ENCODE measurements at regions not wholly inside any gene's neighbourhood (a gene's known extent, or its start where the extent isn't known, plus 50 kb on each side); places are given as distances from the start of the nearest gene placed in this dataset.

GRCh38 chr2:150417278-150417677 is 70.2 kb downstream of the RND3 start:
- no peaks in the 10 kb centered on the region for H3K27me3 ChIP-seq
- no peak overlapping the region for H3K4me3 ChIP-seq (ENCODE audit: low read depth, low read length)
- TF ChIP-seq CTCF (IDR thresholded peaks at IDR 0.05; ENCODE audit: low read depth, low read length), result no peak
- H3K36me3 ChIP-seq, result no peaks in the 10 kb centered on the region
- no peaks in the 10 kb centered on the region for H3K4me1 ChIP-seq
- no peak for DNase-seq
- H3K9me3 ChIP-seq, result no peaks in the 10 kb centered on the region

GRCh38 chr2:150415022-150415421 is 72.4 kb downstream of the RND3 start:
- no peak for DNase-seq
- TF ChIP-seq CTCF (IDR thresholded peaks at IDR 0.05; ENCODE audit: low read depth, low read length), result no peak
- Histone ChIP-seq H3K4me3 (ENCODE audit: low read depth, low read length) (no peak overlapping the region), H3K27me3 (no peaks in the 10 kb centered on the region), H3K9me3 (no peaks in the 10 kb centered on the region), H3K36me3 (no peaks in the 10 kb centered on the region), H3K4me1 (no peaks in the 10 kb centered on the region)

- Histone ChIP-seq H3K4me3 (ENCODE audit: low read depth, low read length) (no peak overlapping the region), H3K9me3 (no peaks in the 10 kb centered on the region), H3K4me1 (no peaks in the 10 kb centered on the region), H3K27me3 (no peaks in the 10 kb centered on the region), H3K36me3 (no peaks in the 10 kb centered on the region)
- DNase-seq, result no peak
- TF ChIP-seq CTCF (IDR thresholded peaks at IDR 0.05; ENCODE audit: low read depth, low read length), result no peak
These were observed 73.6 kb downstream of the RND3 start for GRCh38 chr2:150413910-150414309.

GRCh38 chr2:150413366-150413765 is 74.1 kb downstream of the RND3 start:
- H3K9me3 ChIP-seq, result no peaks in the 10 kb centered on the region
- H3K4me1 ChIP-seq, result no peaks in the 10 kb centered on the region
- TF ChIP-seq CTCF (IDR thresholded peaks at IDR 0.05; ENCODE audit: low read depth, low read length), result no peak
- no peaks in the 10 kb centered on the region for H3K27me3 ChIP-seq
- DNase-seq, result no peak
- no peak overlapping the region for H3K4me3 ChIP-seq (ENCODE audit: low read depth, low read length)
- no peaks in the 10 kb centered on the region for H3K36me3 ChIP-seq

- no peak for DNase-seq
- Histone ChIP-seq H3K9me3 (no peaks in the 10 kb centered on the region), H3K4me1 (no peaks in the 10 kb centered on the region), H3K27me3 (no peaks in the 10 kb centered on the region), H3K36me3 (no peaks in the 10 kb centered on the region), H3K4me3 (ENCODE audit: low read depth, low read length) (no peak overlapping the region)
- no peak for TF ChIP-seq CTCF (IDR thresholded peaks at IDR 0.05; ENCODE audit: low read depth, low read length)
These were observed 76.7 kb downstream of the RND3 start for GRCh38 chr2:150410809-150411208.

GRCh38 chr2:150409196-150409595 is 78.3 kb downstream of the RND3 start:
- Histone ChIP-seq H3K36me3 (no peaks in the 10 kb centered on the region), H3K9me3 (no peaks in the 10 kb centered on the region), H3K4me3 (ENCODE audit: low read depth, low read length) (no peak overlapping the region), H3K27me3 (no peaks in the 10 kb centered on the region), H3K4me1 (no peaks in the 10 kb centered on the region)
- DNase-seq, result no peak
- no peak for TF ChIP-seq CTCF (IDR thresholded peaks at IDR 0.05; ENCODE audit: low read depth, low read length)

All from BE2C (cell line).